ENCODE measurements at regions not wholly inside any gene's neighbourhood (a gene's known extent, or its start where the extent isn't known, plus 50 kb on each side); places are given as distances from the start of the nearest gene placed in this dataset.

GRCh38 chr3:132237652-132238032 lies 79.6 kb upstream of the ACP3 start:
- no peaks in the 10 kb centered on the region for H3K4me1 ChIP-seq (ENCODE audit: insufficient read depth, low read length, severe bottlenecking)

GRCh38 chr3:132239587-132239986 lies 77.6 kb upstream of the ACP3 start:
- Histone ChIP-seq H3K27me3 (ENCODE audit: insufficient read depth, low read length) (0 out of 2 replicates have a peak, but pooled peaks cover 3% of the 10 kb centered on the region), H3K36me3 (ENCODE audit: insufficient read depth, low read length) (no peaks in the 10 kb centered on the region), H4K20me1 (ENCODE audit: insufficient read depth, low read length) (no peaks in the 10 kb centered on the region), H3K4me3 (ENCODE audit: low read depth, low read length, poor library complexity, severe bottlenecking) (no peak overlapping the region), H3K79me2 (ENCODE audit: insufficient read depth, low read length) (no peaks in the 10 kb centered on the region), H3K9ac (ENCODE audit: low read length) (no peak overlapping the region), H3K4me2 (ENCODE audit: low read length) (no peak overlapping the region), H3K9me2 (ENCODE audit: low read depth, low read length) (no peaks in the 10 kb centered on the region), H3F3A (ENCODE audit: insufficient read depth, low read length) (no peaks in the 10 kb centered on the region), H2AFZ (ENCODE audit: low read length) (no peak overlapping the region), H3K9me3 (ENCODE audit: low read length) (no peaks in the 10 kb centered on the region), H3K4me1 (ENCODE audit: insufficient read depth, low read length, severe bottlenecking) (no peaks in the 10 kb centered on the region), H3K27ac (ENCODE audit: low read depth, low read length, poor library complexity, severe bottlenecking) (no peak overlapping the region)
- TF ChIP-seq, protein P1, sequence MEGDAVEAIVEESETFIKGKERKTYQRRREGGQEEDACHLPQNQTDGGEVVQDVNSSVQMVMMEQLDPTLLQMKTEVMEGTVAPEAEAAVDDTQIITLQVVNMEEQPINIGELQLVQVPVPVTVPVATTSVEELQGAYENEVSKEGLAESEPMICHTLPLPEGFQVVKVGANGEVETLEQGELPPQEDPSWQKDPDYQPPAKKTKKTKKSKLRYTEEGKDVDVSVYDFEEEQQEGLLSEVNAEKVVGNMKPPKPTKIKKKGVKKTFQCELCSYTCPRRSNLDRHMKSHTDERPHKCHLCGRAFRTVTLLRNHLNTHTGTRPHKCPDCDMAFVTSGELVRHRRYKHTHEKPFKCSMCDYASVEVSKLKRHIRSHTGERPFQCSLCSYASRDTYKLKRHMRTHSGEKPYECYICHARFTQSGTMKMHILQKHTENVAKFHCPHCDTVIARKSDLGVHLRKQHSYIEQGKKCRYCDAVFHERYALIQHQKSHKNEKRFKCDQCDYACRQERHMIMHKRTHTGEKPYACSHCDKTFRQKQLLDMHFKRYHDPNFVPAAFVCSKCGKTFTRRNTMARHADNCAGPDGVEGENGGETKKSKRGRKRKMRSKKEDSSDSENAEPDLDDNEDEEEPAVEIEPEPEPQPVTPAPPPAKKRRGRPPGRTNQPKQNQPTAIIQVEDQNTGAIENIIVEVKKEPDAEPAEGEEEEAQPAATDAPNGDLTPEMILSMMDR (IDR thresholded peaks at IDR 0.05; ENCODE audit: low read length), result no peak
- TF ChIP-seq EZH2 (IDR thresholded peaks at IDR 0.05; ENCODE audit: borderline replicate concordance, low read length), result no peak

More at GRCh38 chr3:132237652-132238032, 79.6 kb upstream of the ACP3 start:
- no peak overlapping the region for H3K27ac ChIP-seq (ENCODE audit: low read depth, low read length, poor library complexity, severe bottlenecking)
- no peak overlapping the region for H2AFZ ChIP-seq (ENCODE audit: low read length)
- H3K4me3 ChIP-seq (ENCODE audit: low read depth, low read length, poor library complexity, severe bottlenecking), result no peak overlapping the region
- no peaks in the 10 kb centered on the region for H3K9me3 ChIP-seq (ENCODE audit: low read length)
- no peak overlapping the region for H3K9ac ChIP-seq (ENCODE audit: low read length)
- no peak overlapping the region for H3K4me2 ChIP-seq (ENCODE audit: low read length)
- no peaks in the 10 kb centered on the region for H3K36me3 ChIP-seq (ENCODE audit: insufficient read depth, low read length)
- no peaks in the 10 kb centered on the region for H3K79me2 ChIP-seq (ENCODE audit: insufficient read depth, low read length)
- H4K20me1 ChIP-seq (ENCODE audit: insufficient read depth, low read length), result no peaks in the 10 kb centered on the region
- no peaks in the 10 kb centered on the region for H3F3A ChIP-seq (ENCODE audit: insufficient read depth, low read length)
- TF ChIP-seq, protein P1 (IDR thresholded peaks at IDR 0.05; ENCODE audit: low read length), result no peak
- 0 out of 2 replicates have a peak, but pooled peaks cover 3% of the 10 kb centered on the region for H3K27me3 ChIP-seq (ENCODE audit: insufficient read depth, low read length)
- no peaks in the 10 kb centered on the region for H3K9me2 ChIP-seq (ENCODE audit: low read depth, low read length)

GRCh38 chr3:132241776-132242514 lies 75.3 kb upstream of the ACP3 start:
- H3K36me3 ChIP-seq (ENCODE audit: insufficient read depth, low read length), result no peaks in the 10 kb centered on the region
- H3K27ac ChIP-seq (ENCODE audit: low read depth, low read length, poor library complexity, severe bottlenecking), result no peak overlapping the region
- 0 out of 2 replicates have a peak, but pooled peaks cover 3% of the 10 kb centered on the region for H3K27me3 ChIP-seq (ENCODE audit: insufficient read depth, low read length)
- no peaks in the 10 kb centered on the region for H3K4me1 ChIP-seq (ENCODE audit: insufficient read depth, low read length, severe bottlenecking)
- no peak overlapping the region for H3K4me3 ChIP-seq (ENCODE audit: low read depth, low read length, poor library complexity, severe bottlenecking)
- no peaks in the 10 kb centered on the region for H3K79me2 ChIP-seq (ENCODE audit: insufficient read depth, low read length)
- no peaks in the 10 kb centered on the region for H4K20me1 ChIP-seq (ENCODE audit: insufficient read depth, low read length)
- no peak for TF ChIP-seq EZH2 (IDR thresholded peaks at IDR 0.05; ENCODE audit: borderline replicate concordance, low read length)
- TF ChIP-seq, protein P1 (IDR thresholded peaks at IDR 0.05; ENCODE audit: low read length), result no peak
- no peak overlapping the region for H3K9ac ChIP-seq (ENCODE audit: low read length)
- no peaks in the 10 kb centered on the region for H3F3A ChIP-seq (ENCODE audit: insufficient read depth, low read length)
- no peak overlapping the region for H3K4me2 ChIP-seq (ENCODE audit: low read length)
- no peak overlapping the region for H2AFZ ChIP-seq (ENCODE audit: low read length)
- no peaks in the 10 kb centered on the region for H3K9me2 ChIP-seq (ENCODE audit: low read depth, low read length)
- H3K9me3 ChIP-seq (ENCODE audit: low read length), result no peaks in the 10 kb centered on the region
